ENCODE measurements at regions not wholly inside any gene's neighbourhood (a gene's known extent, or its start where the extent isn't known, plus 50 kb on each side); places are given as distances from the start of the nearest gene placed in this dataset.
"Not testable (repeated sequence)": the region's sequence is repeated elsewhere in the genome, so short reads cannot be mapped to it uniquely, and the experiment has no call there.

- not testable (repeated sequence) for TF ChIP-seq CTCF (conservative IDR thresholded peaks at IDR 0.05 in 1 of 2, IDR thresholded peaks at IDR 0.05 in 1 of 2; ENCODE audit: low read depth in 1 of 2, low read length in 2 of 2); EZH2 (IDR thresholded peaks at IDR 0.05; ENCODE audit: low read length, missing control alignments)
These were observed 97.5 kb upstream of the TRIM2 start for GRCh38 chr4:153106736-153107135.
